ENCODE measurements at regions not wholly inside any gene's neighbourhood (a gene's known extent, or its start where the extent isn't known, plus 50 kb on each side); places are given as distances from the start of the nearest gene placed in this dataset.

GRCh38 chr19:34578173-34578572 lies 96.6 kb downstream of the WTIP start:
- no peak for TF ChIP-seq REST (IDR thresholded peaks at IDR 0.05; ENCODE audit: insufficient read depth in 1 of 2, low read depth in 2 of 2, low read length in 2 of 2)
- TF ChIP-seq POLR2AphosphoS5 (IDR thresholded peaks at IDR 0.05; ENCODE audit: low read depth, low read length), result no peak
- TF ChIP-seq TAF1 (IDR thresholded peaks at IDR 0.05; ENCODE audit: borderline replicate concordance, insufficient read depth, low read length), result no peak
- TF ChIP-seq SIN3A (IDR thresholded peaks at IDR 0.05; ENCODE audit: borderline replicate concordance, insufficient read depth, low read length), result no peak
- no peak for TF ChIP-seq FOXP2 (optimal IDR thresholded peaks at IDR 0.05; ENCODE audit: borderline replicate concordance, extremely low read depth, extremely low read length, insufficient read depth)

Measured in PFSK-1 (cell line).